Aorta (tissue), 5 donors: ENCODE measurements at regions not wholly inside any gene's neighbourhood (a gene's known extent, or its start where the extent isn't known, plus 50 kb on each side); places are given as distances from the start of the nearest gene placed in this dataset.
A peak's percentile ranks its signal among the peaks of the same experiment; 100 is the strongest.
"Not testable (repeated sequence)": the region's sequence is repeated elsewhere in the genome, so short reads cannot be mapped to it uniquely, and the experiment has no call there.

ENCODE experiments used
- ATAC-seq: fragments of 200-7000 bp; cut with Tn5 transposase; one replicate; pipeline ENCODE4 v1.9.1; 2022; ENCODE audit warnings: moderate library complexity; ENCODE audit not compliant: low FRiP score
- DNase-seq, 2 donors: peaks; one replicate each; pipeline ENCODE4 v3.0.0-alpha.2; 2020
- H3K27ac ChIP-seq, 2 donors: one replicate each; pipeline ENCODE4 v1.5.1; 2013; ENCODE audit warnings: low read length in 2 of 2, mild to moderate bottlenecking in 2 of 2, moderate library complexity in 2 of 2, control low read depth in 1 of 2, inconsistent platforms in 1 of 2, low read depth in 1 of 2
- H3K27me3 ChIP-seq, 2 donors: one replicate each; pipeline ENCODE4 v1.6.1; 2013; ENCODE audit warnings: control low read depth in 1 of 2, low read length in 1 of 2, mild to moderate bottlenecking in 1 of 2, moderate library complexity in 1 of 2; ENCODE audit not compliant: insufficient read depth in 2 of 2, control insufficient read depth in 1 of 2
- H3K36me3 ChIP-seq, 2 donors: one replicate each; pipeline ENCODE4 v1.6.1; 2013; ENCODE audit warnings: control low read depth in 1 of 2, low read length in 1 of 2, mild to moderate bottlenecking in 1 of 2; ENCODE audit not compliant: insufficient read depth in 2 of 2, control insufficient read depth in 1 of 2
- H3K4me1 ChIP-seq, 2 donors: one replicate each; pipeline ENCODE4 v1.6.1; 2013; ENCODE audit warnings: low read length in 2 of 2, control low read depth in 1 of 2, mild to moderate bottlenecking in 1 of 2, moderate library complexity in 1 of 2; ENCODE audit not compliant: insufficient read depth in 2 of 2, control insufficient read depth in 1 of 2
- H3K4me3 ChIP-seq, 2 donors: one replicate each; pipeline ENCODE4 v1.5.1; 2013; ENCODE audit warnings: low read length in 2 of 2, control low read depth in 1 of 2, mild to moderate bottlenecking in 1 of 2
- H3K9me3 ChIP-seq: one replicate; pipeline ENCODE4 v1.6.1; 2013; ENCODE audit warnings: mild to moderate bottlenecking, low read length; ENCODE audit not compliant: control insufficient read depth
- WGBS, 2 donors: extraction: QIAGEN DNeasy Blood & Tissue Kit; methylation state at CpG; one replicate each; pipeline ENCODE4 v1.1.7; 2013; 5-methylcytosine and 5-hydroxymethylcytosine counted together
- intact Hi-C, 2 donors: fragments of 100-400 bp; cut with DNase I; formaldehyde crosslinking; loops; one replicate each; pipeline versions ENCODE4 v1.14.2 to v1.15.0; 2022
- donor health status: healthy with polysubstance abuse.
- donor health status: Bipolar disorder and iron deficiency.
- donor health status: DM: no; HTN: no; CAD: no.
- donor health status: DM: no; HTN: no; CAD: no.
- donor health status: DM: yes; HTN: yes; CAD: no.

GRCh38 chrX:140138065-140138464 is 172.7 kb upstream of the CXorf66 start:
- H3K36me3 ChIP-seq, H3K27me3 ChIP-seq, H3K27ac ChIP-seq, H3K4me1 ChIP-seq, intact Hi-C loops, ATAC-seq, H3K4me3 ChIP-seq, H3K9me3 ChIP-seq, DNase-seq: not testable (repeated sequence)
- whole genome bisulfite sequencing, 2 donors: 60 to 96% methylated on average over 1 of the region's 3 CpGs

DNA sequence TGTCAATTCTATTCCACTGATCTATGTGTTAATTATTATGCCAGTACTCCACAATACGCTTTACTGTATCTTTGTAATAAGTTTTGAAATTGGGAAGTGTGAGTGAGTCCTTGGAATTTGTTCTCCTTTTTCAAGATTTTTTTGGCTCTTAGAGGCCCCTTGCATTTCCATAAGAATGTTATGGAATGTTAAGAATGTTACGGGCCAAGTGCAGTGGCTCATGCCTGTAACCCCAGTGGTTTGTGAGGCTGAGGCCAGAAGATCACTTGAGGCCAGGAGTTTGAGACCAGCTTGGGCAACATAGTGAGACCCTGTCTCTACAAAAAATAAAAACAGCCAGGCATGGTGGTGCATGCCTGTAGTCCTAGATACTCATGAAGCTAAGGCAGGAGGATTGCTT is 167.6 kb upstream of the CXorf66 start:
- WGBS, 2 donors: 36 to 48% methylated on average over 2 of the region's 2 CpGs

GRCh38 chrX:140123446-140123845 is 158.1 kb upstream of the CXorf66 start:
- 15 to 16% methylated on average over 3 of the region's 3 CpGs for WGBS, 2 donors
- H3K9me3 ChIP-seq: peaks cover 2% of the 10 kb centered on the region
- no peaks in the 10 kb centered on the region for H3K27me3 ChIP-seq
- ATAC-seq: no peak
- intact Hi-C loops: no loop called here
- no peaks in the 10 kb centered on the region for H3K4me1 ChIP-seq
- H3K27ac ChIP-seq: no peak overlapping the region
- H3K36me3 ChIP-seq: no peaks in the 10 kb centered on the region
- H3K4me3 ChIP-seq: no peak overlapping the region
- DNase-seq: no peak

More for the DNA sequence above, 167.6 kb upstream of the CXorf66 start:
- intact Hi-C loops: no loop called here
- no peaks in the 10 kb centered on the region for H3K36me3 ChIP-seq
- H3K27me3 ChIP-seq: no peaks in the 10 kb centered on the region
- DNase-seq (no peak), ATAC-seq (no peak)
- no peaks in the 10 kb centered on the region for H3K9me3 ChIP-seq
- no peak overlapping the region for H3K27ac ChIP-seq
- no peaks in the 10 kb centered on the region for H3K4me1 ChIP-seq
- H3K4me3 ChIP-seq: no peak overlapping the region

GRCh38 chrX:140114059-140114458 is 148.7 kb upstream of the CXorf66 start:
- H3K4me1 ChIP-seq, H3K27me3 ChIP-seq, H3K36me3 ChIP-seq, DNase-seq, H3K9me3 ChIP-seq, intact Hi-C loops, H3K27ac ChIP-seq, H3K4me3 ChIP-seq, ATAC-seq: not testable (repeated sequence)
- 93 to 95% methylated on average over 1 of the region's 1 CpG for WGBS, 2 donors

GRCh38 chrX:140110081-140110650 is 144.8 kb upstream of the CXorf66 start:
- H3K9me3 ChIP-seq: no peaks in the 10 kb centered on the region
- intact Hi-C loops: no loop called here
- H3K27ac ChIP-seq: no peak overlapping the region
- H3K27me3 ChIP-seq: no peaks in the 10 kb centered on the region
- 8 to 23% methylated on average over 1 of the region's 1 CpG for WGBS, 2 donors
- H3K4me3 ChIP-seq: no peak overlapping the region
- ATAC-seq: no peak
- no peak for DNase-seq
- no peaks in the 10 kb centered on the region for H3K4me1 ChIP-seq
- no peaks in the 10 kb centered on the region for H3K36me3 ChIP-seq

DNA sequence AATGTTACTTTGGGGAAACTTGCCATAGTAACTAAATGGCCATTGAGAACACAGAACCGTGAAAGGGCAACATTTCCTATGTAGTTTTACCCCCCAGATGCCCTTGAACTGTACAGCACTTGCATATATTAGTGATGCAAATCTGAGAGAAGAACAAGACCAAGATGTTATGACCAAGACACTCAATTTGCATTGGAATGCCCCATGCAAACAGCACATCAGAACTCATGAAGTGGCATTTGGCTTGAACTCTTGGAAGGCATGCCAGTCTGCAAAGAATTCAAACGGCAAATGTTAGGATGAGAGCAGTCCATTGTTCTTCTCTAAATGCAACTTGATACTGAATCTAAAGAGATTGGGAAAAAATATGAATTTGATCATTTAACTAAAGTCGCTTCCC is 139.4 kb upstream of the CXorf66 start:
- DNase-seq: no peak
- Histone ChIP-seq H3K27ac (no peak overlapping the region), H3K9me3 (no peaks in the 10 kb centered on the region), H3K27me3 (no peaks in the 10 kb centered on the region), H3K36me3 (no peaks in the 10 kb centered on the region), H3K4me1 (no peaks in the 10 kb centered on the region), H3K4me3 (no peak overlapping the region)
- no peak for ATAC-seq
- intact Hi-C loops: no loop called here
- WGBS, 2 donors: 60 to 78% methylated on average over 3 of the region's 3 CpGs

- DNase-seq (no peak), ATAC-seq (no peak)
- H3K27me3 ChIP-seq: no peaks in the 10 kb centered on the region
- no peaks in the 10 kb centered on the region for H3K9me3 ChIP-seq
- 21 to 23% methylated on average over 4 of the region's 4 CpGs for WGBS, 2 donors
- H3K4me3 ChIP-seq: no peak overlapping the region
- no peak overlapping the region for H3K27ac ChIP-seq
- H3K36me3 ChIP-seq: no peaks in the 10 kb centered on the region
- no peaks in the 10 kb centered on the region for H3K4me1 ChIP-seq
- intact Hi-C loops: no loop called here
Measured at GRCh38 chrX:140099221-140099620, 133.9 kb upstream of the CXorf66 start.

- Histone ChIP-seq H3K4me3 (no peak overlapping the region), H3K36me3 (no peaks in the 10 kb centered on the region)
Measured at GRCh38 chrX:140092121-140092520, 126.8 kb upstream of the CXorf66 start.

GRCh38 chrX:140091125-140091886 is 126.0 kb upstream of the CXorf66 start:
- Histone ChIP-seq H3K9me3 (no peaks in the 10 kb centered on the region), H3K36me3 (no peaks in the 10 kb centered on the region), H3K27ac (no peak overlapping the region), H3K27me3 (no peaks in the 10 kb centered on the region), H3K4me3 (peak overlapping the region; percentile 15 to 65), H3K4me1 (no peaks in the 10 kb centered on the region)
- DNase-seq (peak in 1 of 2 donors; percentile 79), ATAC-seq (no peak)
- intact Hi-C loops: no loop called here
- WGBS, 2 donors: 1 to 27% methylated on average over 65 to 88 of the region's 88 CpGs

More at GRCh38 chrX:140092121-140092520, 126.8 kb upstream of the CXorf66 start:
- Histone ChIP-seq H3K27ac (no peak overlapping the region), H3K4me1 (no peaks in the 10 kb centered on the region), H3K27me3 (no peaks in the 10 kb centered on the region), H3K9me3 (no peaks in the 10 kb centered on the region)
- 73 to 93% methylated on average over 26 of the region's 26 CpGs for WGBS, 2 donors
- no peak for DNase-seq
- ATAC-seq: no peak
- intact Hi-C loops: no loop called here
